Astrocyte of the cerebellum (primary cell): ENCODE measurements at regions not wholly inside any gene's neighbourhood (a gene's known extent, or its start where the extent isn't known, plus 50 kb on each side); places are given as distances from the start of the nearest gene placed in this dataset.

Experiments used
- DNase-seq: peaks from one replicate; pipeline ENCODE4 v3.0.0-alpha.2; 2011; ENCODE audit warnings: low read depth
- H3K4me3 ChIP-seq: 2 replicates; pipeline ENCODE4 v1.5.1; 2011; ENCODE audit warnings: mild to moderate bottlenecking, low read depth, low read length, moderate library complexity
- CTCF ChIP-seq: IDR thresholded peaks from 2 replicates; pipeline ENCODE4 v1.5.1; 2012; ENCODE audit warnings: low read length, low read depth, moderate library complexity, mild to moderate bottlenecking; ENCODE audit errors: missing control alignments
- in situ Hi-C: cut with HindIII; loops from 2 replicates; pipeline ENCODE4 v1.10.0; 2017; ENCODE audit warnings: low sequenced_read_pairs

GRCh38 chr2:217033186-217033585, 173.3 kb upstream of the TNP1 start:
- TF ChIP-seq CTCF = no peak
- in situ Hi-C loops = no loop called here
- H3K4me3 ChIP-seq = no peak overlapping the region
- DNase-seq = no peak

GRCh38 chr2:217031445-217031844, 171.6 kb upstream of the TNP1 start:
- no peak overlapping the region for H3K4me3 ChIP-seq
- no peak for TF ChIP-seq CTCF
- in situ Hi-C loops = no loop called here
- no peak for DNase-seq

GRCh38 chr2:217030081-217030480, 170.2 kb upstream of the TNP1 start:
- no peak overlapping the region for H3K4me3 ChIP-seq
- TF ChIP-seq CTCF = no peak
- in situ Hi-C loops = no loop called here
- DNase-seq = no peak

- in situ Hi-C loops = no loop called here
- H3K4me3 ChIP-seq = no peak overlapping the region
- no peak for TF ChIP-seq CTCF
- no peak for DNase-seq
These were observed 168.3 kb upstream of the TNP1 start for GRCh38 chr2:217028128-217028527.

GRCh38 chr2:217027414-217027813, 167.6 kb upstream of the TNP1 start:
- no peak for TF ChIP-seq CTCF
- no peak for DNase-seq
- in situ Hi-C loops = no loop called here
- no peak overlapping the region for H3K4me3 ChIP-seq

GRCh38 chr2:217026569-217026968, 166.7 kb upstream of the TNP1 start:
- in situ Hi-C loops = no loop called here
- no peak for TF ChIP-seq CTCF
- H3K4me3 ChIP-seq = no peak overlapping the region
- no peak for DNase-seq

GRCh38 chr2:217026161-217026560, 166.3 kb upstream of the TNP1 start:
- no peak for DNase-seq
- H3K4me3 ChIP-seq = no peak overlapping the region
- in situ Hi-C loops = no loop called here
- no peak for TF ChIP-seq CTCF
